ENCODE measurements at regions not wholly inside any gene's neighbourhood (a gene's known extent, or its start where the extent isn't known, plus 50 kb on each side); places are given as distances from the start of the nearest gene placed in this dataset.

DNA sequence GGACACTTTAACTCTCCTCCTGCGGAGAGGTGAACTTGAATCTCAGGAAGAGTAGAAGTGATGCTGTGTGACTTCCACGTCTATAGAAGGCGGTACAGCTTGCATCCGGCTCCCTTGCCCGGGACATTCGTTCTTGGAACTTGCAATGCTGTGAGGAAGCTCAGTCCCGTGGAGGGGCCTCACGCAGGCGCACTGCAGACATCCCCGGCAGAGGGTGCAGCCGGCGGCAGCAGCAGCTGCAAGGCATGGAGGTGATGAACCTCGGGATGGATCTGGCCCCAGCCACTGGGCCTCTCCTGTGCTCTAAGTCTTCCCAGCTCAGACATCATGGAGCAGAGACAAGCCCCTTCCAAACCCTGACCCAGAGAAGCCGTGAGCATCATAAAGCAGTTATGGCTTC, 61.8 kb upstream of the SOD1 start:
- no peak for TF ChIP-seq GATA3 (IDR thresholded peaks at IDR 0.05; ENCODE audit: low read depth, low read length)
- no peak for TF ChIP-seq GATA2 (IDR thresholded peaks at IDR 0.05; ENCODE audit: low read depth, low read length)

All from SH-SY5Y (cell line).